NCI-H1417 treated with DMSO at 0.1 percent for 48 hours (cell line): ENCODE measurements at regions not wholly inside any gene's neighbourhood (a gene's known extent, or its start where the extent isn't known, plus 50 kb on each side); places are given as distances from the start of the nearest gene placed in this dataset.
A peak's percentile ranks its signal among the peaks of the same experiment; 100 is the strongest.
"Not testable (repeated sequence)": the region's sequence is repeated elsewhere in the genome, so short reads cannot be mapped to it uniquely, and the experiment has no call there.

Experiments
- DNase-seq: peaks from one replicate; lab custom pipeline; 2025; lab: John Stamatoyannopoulos, UW

- no peak for DNase-seq
Measured at GRCh38 chrX:13955975-13956374, 73.7 kb downstream of the GEMIN8 start.

GRCh38 chrX:13955095-13955647 is 74.5 kb downstream of the GEMIN8 start:
- DNase-seq = no peak

- no peak for DNase-seq
Measured at GRCh38 chrX:13952581-13952980, 77.1 kb downstream of the GEMIN8 start.

- not testable (repeated sequence) for DNase-seq
Measured at GRCh38 chrX:13946223-13946622, 83.5 kb downstream of the GEMIN8 start.

GRCh38 chrX:13945787-13946186 is 83.9 kb downstream of the GEMIN8 start:
- not testable (repeated sequence) for DNase-seq

- no peak for DNase-seq
Measured at GRCh38 chrX:13940671-13941070, 89.0 kb downstream of the GEMIN8 start.

- no peak for DNase-seq
Measured at GRCh38 chrX:13939741-13940597, 89.7 kb downstream of the GEMIN8 start.

GRCh38 chrX:13938829-13939530 is 90.7 kb downstream of the GEMIN8 start:
- no peak for DNase-seq

- no peak for DNase-seq
Measured at GRCh38 chrX:13938051-13938828, 91.5 kb downstream of the GEMIN8 start.

GRCh38 chrX:13937370-13938050 is 92.2 kb downstream of the GEMIN8 start:
- no peak for DNase-seq

- no peak for DNase-seq
Measured at GRCh38 chrX:13936521-13937225, 93.0 kb downstream of the GEMIN8 start.

GRCh38 chrX:13934731-13935130 is 95.0 kb downstream of the GEMIN8 start:
- no peak for DNase-seq

GRCh38 chrX:13933851-13934250 is 95.8 kb downstream of the GEMIN8 start:
- no peak for DNase-seq

GRCh38 chrX:13933352-13933751 is 96.3 kb downstream of the GEMIN8 start:
- DNase-seq = no peak

- no peak for DNase-seq
Measured at GRCh38 chrX:13932416-13932815, 97.3 kb downstream of the GEMIN8 start.

GRCh38 chrX:13927175-13927574 is 102.5 kb downstream of the GEMIN8 start:
- no peak for DNase-seq

- peak; percentile 42 for DNase-seq
Measured at GRCh38 chrX:13923845-13924244, 105.8 kb downstream of the GEMIN8 start.

- no peak for DNase-seq
Measured at GRCh38 chrX:13923289-13923688, 106.4 kb upstream of the GPM6B start.

- no peak for DNase-seq
Measured at GRCh38 chrX:13917507-13917906, 100.6 kb upstream of the GPM6B start.

GRCh38 chrX:13911586-13911985 is 94.7 kb upstream of the GPM6B start:
- DNase-seq = no peak

GRCh38 chrX:13906093-13906492 is 89.2 kb upstream of the GPM6B start:
- DNase-seq = no peak
